ENCODE measurements at regions not wholly inside any gene's neighbourhood (a gene's known extent, or its start where the extent isn't known, plus 50 kb on each side); places are given as distances from the start of the nearest gene placed in this dataset.

DNA sequence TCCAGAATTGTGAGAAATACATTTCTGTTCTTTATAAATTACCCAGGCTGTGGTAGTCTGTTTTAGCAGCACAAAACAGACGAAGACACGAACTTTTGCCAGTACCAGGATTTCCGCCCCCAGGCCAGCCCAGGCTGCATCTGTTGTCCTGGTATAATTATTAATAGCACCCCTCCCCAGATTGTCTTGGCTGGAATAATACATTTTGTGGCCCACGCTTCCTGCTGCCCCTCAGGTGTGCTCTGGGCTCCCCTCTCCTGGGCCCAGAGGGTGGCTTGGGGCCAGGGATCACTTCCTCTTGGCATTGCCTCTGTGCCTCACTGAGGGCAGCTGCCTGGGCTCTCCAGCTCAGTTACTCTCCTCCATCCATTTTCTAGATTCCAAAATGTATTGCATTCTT is 102.1 kb upstream of the HS6ST1 start:
- H3K4me1 ChIP-seq (ENCODE audit: control insufficient read depth, insufficient read depth, low read length, unreplicated experiment): peaks cover 6% of the 10 kb centered on the region
- H3K4me3 ChIP-seq (ENCODE audit: low read depth, low read length): no peak overlapping the region
- H2AFZ ChIP-seq (ENCODE audit: low read length, unreplicated experiment): no peak overlapping the region
- no peaks in the 10 kb centered on the region for H3K36me3 ChIP-seq (ENCODE audit: insufficient read depth, low read length)
- H3K79me2 ChIP-seq (ENCODE audit: control insufficient read depth, insufficient read depth, low read length, unreplicated experiment): no peaks in the 10 kb centered on the region
- no peaks in the 10 kb centered on the region for H3K27me3 ChIP-seq (ENCODE audit: insufficient read depth, low read length)
- no peak overlapping the region for H3K27ac ChIP-seq (ENCODE audit: low read depth, low read length)

DNA sequence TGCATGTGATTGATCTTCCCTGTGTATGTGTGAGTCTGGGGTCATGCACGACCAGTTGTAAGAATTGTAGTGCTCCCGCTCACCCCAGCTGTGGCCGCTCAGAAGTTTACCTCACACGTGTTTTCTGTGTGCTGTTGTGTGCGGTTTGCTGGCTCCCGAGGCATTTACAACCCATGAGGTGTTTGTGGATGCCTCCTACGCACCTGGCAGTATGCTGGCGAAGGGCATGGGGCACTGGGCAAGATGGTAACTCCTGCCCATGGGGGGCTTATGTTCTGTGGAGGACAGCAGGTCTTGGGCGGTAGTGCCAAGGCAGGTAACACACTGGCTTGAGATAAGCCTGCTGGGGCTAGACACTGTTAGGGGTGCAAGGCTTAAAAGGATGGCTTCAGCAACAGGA is 102.6 kb upstream of the HS6ST1 start:
- Histone ChIP-seq H3K4me3 (ENCODE audit: low read depth, low read length) (no peak overlapping the region), H2AFZ (ENCODE audit: low read length, unreplicated experiment) (no peak overlapping the region), H3K4me1 (ENCODE audit: control insufficient read depth, insufficient read depth, low read length, unreplicated experiment) (peaks cover 6% of the 10 kb centered on the region), H3K79me2 (ENCODE audit: control insufficient read depth, insufficient read depth, low read length, unreplicated experiment) (no peaks in the 10 kb centered on the region), H3K36me3 (ENCODE audit: insufficient read depth, low read length) (no peaks in the 10 kb centered on the region), H3K27ac (ENCODE audit: low read depth, low read length) (no peak overlapping the region), H3K27me3 (ENCODE audit: insufficient read depth, low read length) (no peaks in the 10 kb centered on the region)

- H3K27ac ChIP-seq (ENCODE audit: low read depth, low read length): no peak overlapping the region
- H3K27me3 ChIP-seq (ENCODE audit: insufficient read depth, low read length): no peaks in the 10 kb centered on the region
- no peaks in the 10 kb centered on the region for H3K79me2 ChIP-seq (ENCODE audit: control insufficient read depth, insufficient read depth, low read length, unreplicated experiment)
- no peak overlapping the region for H2AFZ ChIP-seq (ENCODE audit: low read length, unreplicated experiment)
- no peak overlapping the region for H3K4me3 ChIP-seq (ENCODE audit: low read depth, low read length)
- H3K36me3 ChIP-seq (ENCODE audit: insufficient read depth, low read length): no peaks in the 10 kb centered on the region
- H3K4me1 ChIP-seq (ENCODE audit: control insufficient read depth, insufficient read depth, low read length, unreplicated experiment): peaks cover 6% of the 10 kb centered on the region
These were observed 103.2 kb upstream of the HS6ST1 start for GRCh38 chr2:128421861-128422311.

GRCh38 chr2:128422571-128422970 is 103.9 kb upstream of the HS6ST1 start:
- H3K4me3 ChIP-seq (ENCODE audit: low read depth, low read length): no peak overlapping the region
- no peaks in the 10 kb centered on the region for H3K27me3 ChIP-seq (ENCODE audit: insufficient read depth, low read length)
- H2AFZ ChIP-seq (ENCODE audit: low read length, unreplicated experiment): no peak overlapping the region
- H3K79me2 ChIP-seq (ENCODE audit: control insufficient read depth, insufficient read depth, low read length, unreplicated experiment): no peaks in the 10 kb centered on the region
- H3K27ac ChIP-seq (ENCODE audit: low read depth, low read length): no peak overlapping the region
- H3K36me3 ChIP-seq (ENCODE audit: insufficient read depth, low read length): no peaks in the 10 kb centered on the region
- H3K4me1 ChIP-seq (ENCODE audit: control insufficient read depth, insufficient read depth, low read length, unreplicated experiment): peaks cover 6% of the 10 kb centered on the region

- H2AFZ ChIP-seq (ENCODE audit: low read length, unreplicated experiment): no peak overlapping the region
- H3K4me1 ChIP-seq (ENCODE audit: control insufficient read depth, insufficient read depth, low read length, unreplicated experiment): peaks cover 6% of the 10 kb centered on the region
- no peaks in the 10 kb centered on the region for H3K79me2 ChIP-seq (ENCODE audit: control insufficient read depth, insufficient read depth, low read length, unreplicated experiment)
- no peaks in the 10 kb centered on the region for H3K36me3 ChIP-seq (ENCODE audit: insufficient read depth, low read length)
- H3K27ac ChIP-seq (ENCODE audit: low read depth, low read length): no peak overlapping the region
- no peak overlapping the region for H3K4me3 ChIP-seq (ENCODE audit: low read depth, low read length)
- peaks cover 8% of the 10 kb centered on the region; the same call in 1 of the 2 replicates for H3K27me3 ChIP-seq (ENCODE audit: insufficient read depth, low read length)
These were observed 105.1 kb upstream of the HS6ST1 start for GRCh38 chr2:128423788-128424165.

- Histone ChIP-seq H3K27ac (ENCODE audit: low read depth, low read length) (no peak overlapping the region), H3K27me3 (ENCODE audit: insufficient read depth, low read length) (peaks cover 13% of the 10 kb centered on the region; the same call in 1 of the 2 replicates), H3K4me3 (ENCODE audit: low read depth, low read length) (no peak overlapping the region), H2AFZ (ENCODE audit: low read length, unreplicated experiment) (no peak overlapping the region), H3K79me2 (ENCODE audit: control insufficient read depth, insufficient read depth, low read length, unreplicated experiment) (no peaks in the 10 kb centered on the region), H3K36me3 (ENCODE audit: insufficient read depth, low read length) (no peaks in the 10 kb centered on the region), H3K4me1 (ENCODE audit: control insufficient read depth, insufficient read depth, low read length, unreplicated experiment) (peaks cover 6% of the 10 kb centered on the region)
These were observed 105.9 kb upstream of the HS6ST1 start for GRCh38 chr2:128424406-128425171.

DNA sequence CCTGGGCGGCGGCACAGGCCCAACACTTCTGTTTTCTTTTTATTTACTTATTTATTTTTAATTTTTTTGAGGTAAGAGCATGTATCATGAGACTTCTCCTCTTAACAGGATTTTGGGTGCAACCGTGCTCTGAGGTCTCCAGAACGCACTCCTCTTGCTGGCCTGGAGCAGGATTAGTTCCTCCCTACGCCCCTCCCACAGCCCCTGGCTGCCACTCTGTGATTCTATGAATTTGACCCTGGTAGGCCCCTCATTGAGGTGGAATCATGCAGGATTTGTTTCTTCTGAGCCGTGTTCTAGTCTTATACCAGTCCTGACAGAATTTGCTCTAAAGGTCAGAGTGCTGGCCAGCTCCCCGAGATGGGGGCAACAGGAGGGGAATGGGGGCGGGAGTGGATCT is 106.5 kb upstream of the HS6ST1 start:
- H3K79me2 ChIP-seq (ENCODE audit: control insufficient read depth, insufficient read depth, low read length, unreplicated experiment): no peaks in the 10 kb centered on the region
- no peaks in the 10 kb centered on the region for H3K36me3 ChIP-seq (ENCODE audit: insufficient read depth, low read length)
- H3K4me1 ChIP-seq (ENCODE audit: control insufficient read depth, insufficient read depth, low read length, unreplicated experiment): peaks cover 6% of the 10 kb centered on the region
- peaks cover 13% of the 10 kb centered on the region; the same call in 1 of the 2 replicates for H3K27me3 ChIP-seq (ENCODE audit: insufficient read depth, low read length)
- no peak overlapping the region for H3K4me3 ChIP-seq (ENCODE audit: low read depth, low read length)
- H2AFZ ChIP-seq (ENCODE audit: low read length, unreplicated experiment): no peak overlapping the region
- H3K27ac ChIP-seq (ENCODE audit: low read depth, low read length): no peak overlapping the region

- peaks cover 6% of the 10 kb centered on the region for H3K4me1 ChIP-seq (ENCODE audit: control insufficient read depth, insufficient read depth, low read length, unreplicated experiment)
- no peak overlapping the region for H2AFZ ChIP-seq (ENCODE audit: low read length, unreplicated experiment)
- no peaks in the 10 kb centered on the region for H3K36me3 ChIP-seq (ENCODE audit: insufficient read depth, low read length)
- H3K4me3 ChIP-seq (ENCODE audit: low read depth, low read length): no peak overlapping the region
- peaks cover 16% of the 10 kb centered on the region; the same call in 1 of the 2 replicates for H3K27me3 ChIP-seq (ENCODE audit: insufficient read depth, low read length)
- no peak overlapping the region for H3K27ac ChIP-seq (ENCODE audit: low read depth, low read length)
- no peaks in the 10 kb centered on the region for H3K79me2 ChIP-seq (ENCODE audit: control insufficient read depth, insufficient read depth, low read length, unreplicated experiment)
These were observed 107.3 kb upstream of the HS6ST1 start for GRCh38 chr2:128425731-128426620.

DNA sequence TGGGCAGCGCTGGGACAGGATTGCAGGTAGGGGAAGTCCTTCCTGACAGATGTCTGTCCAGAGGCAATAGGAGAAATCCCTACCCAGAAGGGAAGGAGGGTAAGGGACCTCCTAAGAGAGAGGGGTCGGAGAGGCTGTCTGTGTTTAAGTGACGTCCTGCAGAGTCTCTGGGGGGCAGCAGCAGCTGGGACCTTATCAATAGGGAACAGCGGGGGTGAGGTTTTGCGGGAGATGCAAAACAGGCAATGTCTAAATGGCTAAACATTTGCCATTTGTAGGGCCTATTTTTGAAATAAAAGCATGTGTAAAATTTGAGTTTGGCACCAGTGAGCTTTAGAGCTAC is 108.7 kb upstream of the HS6ST1 start:
- Histone ChIP-seq H3K36me3 (ENCODE audit: insufficient read depth, low read length) (no peaks in the 10 kb centered on the region), H3K79me2 (ENCODE audit: control insufficient read depth, insufficient read depth, low read length, unreplicated experiment) (no peaks in the 10 kb centered on the region), H3K4me1 (ENCODE audit: control insufficient read depth, insufficient read depth, low read length, unreplicated experiment) (peaks cover 3% of the 10 kb centered on the region), H3K4me3 (ENCODE audit: low read depth, low read length) (no peak overlapping the region), H3K27me3 (ENCODE audit: insufficient read depth, low read length) (peaks cover 27% of the 10 kb centered on the region; the same call in 1 of the 2 replicates), H3K27ac (ENCODE audit: low read depth, low read length) (no peak overlapping the region), H2AFZ (ENCODE audit: low read length, unreplicated experiment) (no peak overlapping the region)

GRCh38 chr2:128428415-128428814 is 109.7 kb upstream of the HS6ST1 start:
- Histone ChIP-seq H3K4me3 (ENCODE audit: low read depth, low read length) (no peak overlapping the region), H3K36me3 (ENCODE audit: insufficient read depth, low read length) (no peaks in the 10 kb centered on the region), H2AFZ (ENCODE audit: low read length, unreplicated experiment) (no peak overlapping the region), H3K79me2 (ENCODE audit: control insufficient read depth, insufficient read depth, low read length, unreplicated experiment) (no peaks in the 10 kb centered on the region), H3K27ac (ENCODE audit: low read depth, low read length) (no peak overlapping the region), H3K27me3 (ENCODE audit: insufficient read depth, low read length) (peaks cover 27% of the 10 kb centered on the region; the same call in 1 of the 2 replicates), H3K4me1 (ENCODE audit: control insufficient read depth, insufficient read depth, low read length, unreplicated experiment) (no peaks in the 10 kb centered on the region)
